HG03342 (cell line): ENCODE measurements at regions not wholly inside any gene's neighbourhood (a gene's known extent, or its start where the extent isn't known, plus 50 kb on each side); places are given as distances from the start of the nearest gene placed in this dataset.

Experiments used
- ATAC-seq: cut with Tn5 transposase; IDR thresholded peaks from one replicate; pipeline ENCODE4 v1.9.1; 2021; ENCODE audit warnings: mild to moderate bottlenecking, moderate library complexity; ENCODE audit not compliant: unreplicated experiment

GRCh38 chr16:77132051-77132618 is 58.9 kb upstream of the MON1B start:
- no peak for ATAC-seq

GRCh38 chr16:77133706-77134105 is 57.3 kb upstream of the MON1B start:
- no peak for ATAC-seq

GRCh38 chr16:77137045-77137444 is 53.9 kb upstream of the MON1B start:
- no peak for ATAC-seq
